M059J (cell line): ENCODE measurements at regions not wholly inside any gene's neighbourhood (a gene's known extent, or its start where the extent isn't known, plus 50 kb on each side); places are given as distances from the start of the nearest gene placed in this dataset.
A peak's percentile ranks its signal among the peaks of the same experiment; 100 is the strongest.
"Not testable (repeated sequence)": the region's sequence is repeated elsewhere in the genome, so short reads cannot be mapped to it uniquely, and the experiment has no call there.

Experiments used
- DNase-seq: peaks from one replicate; pipeline ENCODE4 v3.0.0-alpha.2; 2012; ENCODE audit warnings: low read depth

DNA sequence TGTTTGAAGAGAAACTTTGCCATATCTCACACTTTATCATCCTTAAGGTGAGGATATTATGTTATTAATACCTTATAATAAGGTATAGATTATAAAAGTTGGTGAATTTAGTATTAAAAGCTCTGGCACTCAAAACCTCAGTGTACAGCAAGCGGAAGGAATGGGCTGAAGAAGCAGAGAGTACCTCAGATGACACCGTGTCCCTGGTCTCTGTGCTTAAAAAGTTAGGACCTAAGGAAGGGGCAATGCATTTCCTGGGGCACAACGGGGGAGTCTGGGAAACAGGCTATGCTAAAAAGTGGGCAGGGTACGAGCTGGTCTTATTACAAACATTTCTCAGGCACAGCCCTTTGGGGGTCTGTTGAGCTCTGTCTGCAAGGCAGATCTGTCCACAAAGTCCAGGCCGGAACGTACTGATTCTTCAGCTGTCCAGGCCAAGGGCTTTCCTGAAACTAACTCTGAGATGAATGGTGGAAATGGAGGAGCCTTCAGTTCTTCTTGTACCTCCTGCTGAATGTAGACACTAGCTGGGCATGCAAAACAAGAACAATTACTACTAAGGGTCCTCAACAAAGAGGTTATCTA lies 202.7 kb downstream of the POM121L12 start:
- DNase-seq = no peak

GRCh38 chr7:53239151-53239550 lies 203.7 kb downstream of the POM121L12 start:
- DNase-seq = not testable (repeated sequence)

- DNase-seq = no peak
These were observed 210.3 kb downstream of the POM121L12 start for GRCh38 chr7:53245721-53246120.

GRCh38 chr7:53246957-53247356 lies 211.5 kb downstream of the POM121L12 start:
- no peak for DNase-seq

DNA sequence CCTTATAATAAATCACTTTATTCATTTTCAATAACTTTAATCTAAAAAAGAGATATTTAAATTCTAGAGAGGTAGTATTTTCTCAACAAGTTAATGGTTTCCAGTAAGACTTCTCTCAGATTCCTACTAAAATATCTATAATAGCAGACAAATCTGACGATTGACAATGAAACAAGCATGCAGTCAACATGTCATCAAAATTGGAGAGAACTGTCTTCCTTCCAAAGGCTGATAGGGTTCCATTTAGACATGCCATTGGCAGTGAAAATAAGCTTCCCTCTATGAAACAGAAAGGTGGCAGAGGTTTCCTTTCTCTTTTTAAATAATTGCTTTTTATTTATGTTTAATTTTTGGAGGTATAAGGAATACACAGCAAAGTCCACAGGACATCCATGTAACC lies 217.1 kb downstream of the POM121L12 start:
- no peak for DNase-seq

GRCh38 chr7:53272081-53272480 lies 236.6 kb downstream of the POM121L12 start:
- no peak for DNase-seq

DNA sequence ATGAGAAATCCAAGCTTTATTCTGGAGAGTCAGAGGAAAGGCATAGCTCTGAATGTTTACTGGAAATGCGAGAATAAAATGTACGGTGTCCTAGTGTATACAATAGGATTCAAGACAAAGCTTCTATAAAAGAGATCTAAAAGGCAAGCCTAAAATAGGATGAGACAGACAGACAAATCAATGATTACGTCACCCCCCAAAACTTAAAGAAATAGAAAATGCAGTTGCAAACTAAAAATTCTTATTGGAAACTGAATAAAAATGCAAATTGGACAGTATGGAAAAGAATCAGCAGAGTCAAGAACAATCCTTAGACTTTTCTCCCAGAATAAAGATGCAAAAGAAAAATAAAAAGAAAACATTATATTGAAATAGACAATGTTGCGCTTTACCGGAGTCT lies 245.9 kb downstream of the POM121L12 start:
- DNase-seq = no peak

- no peak for DNase-seq
These were observed 256.9 kb downstream of the POM121L12 start for GRCh38 chr7:53292341-53292740.

- no peak for DNase-seq
These were observed 267.2 kb downstream of the POM121L12 start for GRCh38 chr7:53302496-53303246.

DNA sequence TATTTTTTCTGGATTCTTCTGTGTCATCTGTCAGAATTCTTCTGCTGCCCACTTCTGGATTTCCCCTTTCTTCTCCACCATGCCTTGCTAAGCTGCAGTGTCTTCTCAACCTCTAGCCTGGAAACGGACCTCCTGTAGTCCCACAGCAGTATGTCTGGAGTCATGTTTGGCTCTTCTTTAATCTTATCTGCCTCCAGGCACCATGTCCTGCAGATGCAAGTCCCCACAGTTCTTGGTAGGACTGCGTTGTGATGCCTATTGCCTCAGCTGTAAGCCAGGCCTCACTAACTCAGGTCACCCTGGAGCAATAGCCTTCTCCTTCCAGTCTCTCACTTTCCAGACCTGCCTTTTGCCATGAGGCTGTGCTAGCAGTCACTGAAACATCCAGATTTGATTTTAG lies 268.3 kb downstream of the POM121L12 start:
- no peak for DNase-seq

GRCh38 chr7:53306846-53307245 lies 271.4 kb downstream of the POM121L12 start:
- no peak for DNase-seq

- no peak for DNase-seq
These were observed 275.8 kb downstream of the POM121L12 start for GRCh38 chr7:53311205-53311604.

DNA sequence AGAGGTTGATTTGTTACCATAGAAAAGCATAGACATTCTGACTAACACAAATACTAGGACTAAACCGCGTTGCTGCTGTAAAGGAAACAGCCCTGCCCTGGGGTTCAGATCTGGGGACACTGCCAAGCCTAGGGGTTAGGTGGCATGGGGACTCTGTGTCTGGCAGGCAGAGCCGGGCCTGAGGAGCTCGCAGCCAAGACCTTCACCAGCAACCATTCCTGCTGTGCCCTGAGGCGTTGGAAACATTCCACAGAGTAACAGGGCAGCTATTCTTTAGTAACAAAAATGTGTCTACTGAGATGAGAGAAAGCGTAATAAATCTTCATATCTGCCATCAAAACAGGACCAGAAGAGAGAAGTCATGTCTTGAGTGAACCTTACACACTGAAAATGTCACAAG lies 280.5 kb downstream of the POM121L12 start:
- peak; percentile 50 for DNase-seq

GRCh38 chr7:53318566-53318965 lies 283.1 kb downstream of the POM121L12 start:
- no peak for DNase-seq

GRCh38 chr7:53325061-53325460 lies 289.6 kb downstream of the POM121L12 start:
- DNase-seq = peak; percentile 8

DNA sequence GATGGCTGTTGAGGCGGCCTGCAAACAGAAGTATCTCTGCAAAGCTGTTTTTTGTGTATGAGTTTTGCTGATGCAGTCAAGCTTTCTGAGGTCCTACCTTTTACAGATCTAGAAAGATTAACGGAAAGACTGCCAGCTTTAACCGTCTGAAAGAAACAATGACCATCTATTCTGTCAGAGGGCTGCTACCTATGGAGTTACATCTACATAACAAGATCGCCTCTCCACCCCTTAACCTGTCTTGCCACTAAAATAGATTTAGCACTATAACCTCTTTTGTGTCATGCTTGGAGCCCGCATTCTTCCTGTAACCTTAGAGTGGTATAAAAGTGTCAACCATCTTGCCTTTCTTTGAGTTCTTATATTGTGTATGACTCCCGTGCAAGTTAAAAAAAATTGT lies 291.2 kb downstream of the POM121L12 start:
- DNase-seq = no peak

GRCh38 chr7:53336105-53336668 lies 300.8 kb downstream of the POM121L12 start:
- no peak for DNase-seq

DNA sequence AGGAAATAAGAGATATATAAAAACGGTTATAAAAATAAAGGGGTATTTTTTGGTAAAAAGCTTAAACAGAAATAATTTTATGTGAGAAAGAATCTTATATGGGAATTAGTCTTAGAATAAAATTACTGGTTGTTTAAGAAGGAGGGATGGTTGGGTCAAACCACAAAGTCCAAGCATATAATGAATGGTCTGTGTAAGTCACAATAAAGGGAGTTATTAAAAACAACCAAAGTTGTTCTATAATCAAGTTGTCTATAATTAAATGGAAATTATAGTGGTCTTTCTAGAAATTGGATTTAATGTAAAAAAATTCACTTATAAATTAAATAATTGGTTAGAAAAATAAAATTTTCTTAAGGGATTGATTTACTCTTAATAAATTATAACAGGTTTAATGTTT lies 304.8 kb downstream of the POM121L12 start:
- DNase-seq = no peak

DNA sequence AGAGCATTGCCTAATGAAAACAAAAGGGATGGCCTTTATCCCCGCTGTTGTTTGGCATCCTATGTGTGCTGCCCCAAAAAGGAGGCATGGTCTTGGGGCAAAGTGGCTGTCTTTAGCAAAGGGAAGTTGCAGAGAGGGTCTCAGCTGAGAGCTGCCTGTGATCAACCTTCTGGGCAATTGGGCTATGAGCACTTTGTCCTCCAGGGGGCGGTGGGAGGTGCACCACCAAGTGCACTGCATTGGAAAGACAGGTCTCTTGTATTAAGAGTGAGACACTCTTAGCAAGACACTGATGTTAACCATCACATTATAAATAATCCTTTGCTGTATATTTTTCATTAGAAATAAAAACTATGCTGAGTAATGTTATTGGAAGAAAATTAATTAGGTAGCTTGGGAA lies 314.8 kb downstream of the POM121L12 start:
- peak; percentile 1 for DNase-seq

- no peak for DNase-seq
These were observed 316.2 kb downstream of the POM121L12 start for GRCh38 chr7:53351681-53352080.

DNA sequence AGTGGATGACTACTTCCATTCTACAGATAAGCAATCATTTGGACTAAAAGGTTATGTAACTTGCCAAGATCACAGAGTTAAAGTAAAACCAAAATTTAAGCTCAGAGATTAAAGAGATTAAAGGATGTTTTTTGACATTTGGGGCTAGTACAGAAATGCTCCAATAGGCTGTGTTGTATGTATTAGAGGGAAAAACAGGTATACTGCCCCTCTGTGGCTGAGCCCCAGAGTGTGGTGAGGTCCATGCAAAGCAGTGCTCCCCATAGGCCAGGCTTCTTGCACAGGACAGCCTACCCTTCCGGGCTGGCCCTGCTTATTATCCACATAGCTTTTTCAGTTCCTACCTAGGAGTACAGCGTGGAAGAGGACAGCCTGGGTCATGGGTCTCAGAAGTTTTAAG lies 322.8 kb downstream of the POM121L12 start:
- no peak for DNase-seq

- peak; percentile 34 for DNase-seq
These were observed 347.7 kb downstream of the POM121L12 start for GRCh38 chr7:53383131-53383530.

GRCh38 chr7:53385239-53385638 lies 349.8 kb downstream of the POM121L12 start:
- not testable (repeated sequence) for DNase-seq
